ENCODE measurements at regions not wholly inside any gene's neighbourhood (a gene's known extent, or its start where the extent isn't known, plus 50 kb on each side); places are given as distances from the start of the nearest gene placed in this dataset.

GRCh38 chr16:35748621-35749252 is 2289.3 kb downstream of the TP53TG3F start:
- no peak overlapping the region for H3K4me3 Mint-ChIP-seq
- no peaks in the 10 kb centered on the region for H3K27me3 Mint-ChIP-seq (ENCODE audit: low read depth)
- TF ChIP-seq, protein P1, sequence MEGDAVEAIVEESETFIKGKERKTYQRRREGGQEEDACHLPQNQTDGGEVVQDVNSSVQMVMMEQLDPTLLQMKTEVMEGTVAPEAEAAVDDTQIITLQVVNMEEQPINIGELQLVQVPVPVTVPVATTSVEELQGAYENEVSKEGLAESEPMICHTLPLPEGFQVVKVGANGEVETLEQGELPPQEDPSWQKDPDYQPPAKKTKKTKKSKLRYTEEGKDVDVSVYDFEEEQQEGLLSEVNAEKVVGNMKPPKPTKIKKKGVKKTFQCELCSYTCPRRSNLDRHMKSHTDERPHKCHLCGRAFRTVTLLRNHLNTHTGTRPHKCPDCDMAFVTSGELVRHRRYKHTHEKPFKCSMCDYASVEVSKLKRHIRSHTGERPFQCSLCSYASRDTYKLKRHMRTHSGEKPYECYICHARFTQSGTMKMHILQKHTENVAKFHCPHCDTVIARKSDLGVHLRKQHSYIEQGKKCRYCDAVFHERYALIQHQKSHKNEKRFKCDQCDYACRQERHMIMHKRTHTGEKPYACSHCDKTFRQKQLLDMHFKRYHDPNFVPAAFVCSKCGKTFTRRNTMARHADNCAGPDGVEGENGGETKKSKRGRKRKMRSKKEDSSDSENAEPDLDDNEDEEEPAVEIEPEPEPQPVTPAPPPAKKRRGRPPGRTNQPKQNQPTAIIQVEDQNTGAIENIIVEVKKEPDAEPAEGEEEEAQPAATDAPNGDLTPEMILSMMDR (IDR thresholded peaks at IDR 0.05; ENCODE audit: unreplicated experiment in 3 of 3) = no peak
- H3K4me1 Mint-ChIP-seq = no peaks in the 10 kb centered on the region
- H3K9me3 Mint-ChIP-seq = peaks cover 39% of the 10 kb centered on the region
- no peaks in the 10 kb centered on the region for H3K36me3 Mint-ChIP-seq (ENCODE audit: low read depth)
- H3K27ac Mint-ChIP-seq = no peak overlapping the region

GRCh38 chr16:35749253-35750141 is 2290.1 kb downstream of the TP53TG3F start:
- no peaks in the 10 kb centered on the region for H3K36me3 Mint-ChIP-seq (ENCODE audit: low read depth)
- H3K4me1 Mint-ChIP-seq = no peaks in the 10 kb centered on the region
- H3K27ac Mint-ChIP-seq = no peak overlapping the region
- TF ChIP-seq, protein P1 (IDR thresholded peaks at IDR 0.05; ENCODE audit: unreplicated experiment in 3 of 3) = no peak
- no peak overlapping the region for H3K4me3 Mint-ChIP-seq
- no peaks in the 10 kb centered on the region for H3K27me3 Mint-ChIP-seq (ENCODE audit: low read depth)
- peaks cover 31% of the 10 kb centered on the region for H3K9me3 Mint-ChIP-seq

- TF ChIP-seq, protein P1 (IDR thresholded peaks at IDR 0.05; ENCODE audit: unreplicated experiment in 3 of 3) = no peak
- H3K27me3 Mint-ChIP-seq (ENCODE audit: low read depth) = no peaks in the 10 kb centered on the region
- H3K4me3 Mint-ChIP-seq = no peak overlapping the region
- H3K27ac Mint-ChIP-seq = no peak overlapping the region
- H3K9me3 Mint-ChIP-seq = peaks cover 25% of the 10 kb centered on the region
- no peaks in the 10 kb centered on the region for H3K36me3 Mint-ChIP-seq (ENCODE audit: low read depth)
- no peaks in the 10 kb centered on the region for H3K4me1 Mint-ChIP-seq
These were observed 2290.8 kb downstream of the TP53TG3F start for GRCh38 chr16:35750157-35750689.

- H3K9me3 Mint-ChIP-seq = peaks cover 26% of the 10 kb centered on the region
- H3K36me3 Mint-ChIP-seq (ENCODE audit: low read depth) = no peaks in the 10 kb centered on the region
- H3K4me3 Mint-ChIP-seq = no peak overlapping the region
- no peaks in the 10 kb centered on the region for H3K4me1 Mint-ChIP-seq
- no peaks in the 10 kb centered on the region for H3K27me3 Mint-ChIP-seq (ENCODE audit: low read depth)
- TF ChIP-seq, protein P1 (IDR thresholded peaks at IDR 0.05; ENCODE audit: unreplicated experiment in 3 of 3) = no peak
- H3K27ac Mint-ChIP-seq = no peak overlapping the region
These were observed 2291.3 kb downstream of the TP53TG3F start for GRCh38 chr16:35750701-35751104.

GRCh38 chr16:35751191-35751941 is 2292.0 kb downstream of the TP53TG3F start:
- no peak overlapping the region for H3K4me3 Mint-ChIP-seq
- H3K27me3 Mint-ChIP-seq (ENCODE audit: low read depth) = no peaks in the 10 kb centered on the region
- H3K9me3 Mint-ChIP-seq = peaks cover 26% of the 10 kb centered on the region
- no peak overlapping the region for H3K27ac Mint-ChIP-seq
- H3K4me1 Mint-ChIP-seq = no peaks in the 10 kb centered on the region
- H3K36me3 Mint-ChIP-seq (ENCODE audit: low read depth) = no peaks in the 10 kb centered on the region
- TF ChIP-seq, protein P1 (IDR thresholded peaks at IDR 0.05; ENCODE audit: unreplicated experiment in 3 of 3) = no peak

Data from nephron (organoid).